ENCODE measurements at regions not wholly inside any gene's neighbourhood (a gene's known extent, or its start where the extent isn't known, plus 50 kb on each side); places are given as distances from the start of the nearest gene placed in this dataset.
"Not testable (repeated sequence)": the region's sequence is repeated elsewhere in the genome, so short reads cannot be mapped to it uniquely, and the experiment has no call there.

GRCh38 chr11:87778357-87778756, 396.9 kb downstream of the RAB38 start:
- no peak for DNase-seq
- Histone ChIP-seq H3K27me3 (ENCODE audit: insufficient read depth, low read length, poor library complexity, severe bottlenecking) (no peaks in the 10 kb centered on the region), H3K27ac (ENCODE audit: low read depth, low read length) (no peak overlapping the region), H3K4me1 (ENCODE audit: insufficient read depth, low read length) (no peaks in the 10 kb centered on the region), H3K9me3 (ENCODE audit: low read length) (no peaks in the 10 kb centered on the region), H3K4me3 (ENCODE audit: low read length) (no peak overlapping the region), H3K36me3 (ENCODE audit: insufficient read depth, low read length) (no peaks in the 10 kb centered on the region)
- Mint-ChIP-seq H3K9me3 (peaks cover 0 to 4% (median 0%) of the 10 kb centered on the region in 5 donors), H3K36me3 (no peaks in the 10 kb centered on the region), H3K4me1 (no peaks in the 10 kb centered on the region), H3K27ac (no peak overlapping the region), H3K4me3 (no peak overlapping the region), H3K27me3 (peaks cover 0 to 2% of the 10 kb centered on the region in 2 donors)
- CTCF ChIA-PET: no interaction called here
- POLR2A ChIA-PET: no interaction called here

DNA sequence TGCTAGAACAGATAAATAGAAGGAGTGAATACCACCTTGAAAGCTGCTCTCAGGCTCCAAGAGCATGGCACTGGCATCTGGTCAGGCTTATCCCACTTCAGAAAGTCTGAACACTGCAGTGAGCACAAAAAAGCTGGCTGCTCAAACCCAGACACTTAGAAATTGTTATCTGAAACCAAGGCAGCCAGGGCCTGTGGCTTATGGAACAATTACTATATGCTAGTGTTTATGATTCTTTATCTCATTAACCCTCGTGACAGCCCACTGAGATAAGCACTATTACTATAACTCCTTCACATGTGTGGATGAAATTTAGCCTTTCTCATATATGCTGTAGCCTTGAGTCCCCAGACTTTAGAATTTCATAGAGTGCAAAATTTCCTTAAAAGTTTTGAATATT, 400.2 kb downstream of the RAB38 start:
- H3K36me3 ChIP-seq (ENCODE audit: insufficient read depth, low read length): no peaks in the 10 kb centered on the region
- Mint-ChIP-seq H3K4me3 (no peak overlapping the region), H3K9me3 (no peaks in the 10 kb centered on the region), H3K4me1 (no peaks in the 10 kb centered on the region), H3K36me3 (no peaks in the 10 kb centered on the region), H3K27me3 (peaks cover 0 to 2% of the 10 kb centered on the region in 2 donors), H3K27ac (no peak overlapping the region)
- H3K27ac ChIP-seq (ENCODE audit: low read depth, low read length): no peak overlapping the region
- no peaks in the 10 kb centered on the region for H3K4me1 ChIP-seq (ENCODE audit: insufficient read depth, low read length)
- H3K9me3 ChIP-seq (ENCODE audit: low read length): no peaks in the 10 kb centered on the region
- CTCF ChIA-PET: no interaction called here
- POLR2A ChIA-PET: no interaction called here
- no peak overlapping the region for H3K4me3 ChIP-seq (ENCODE audit: low read length)
- H3K27me3 ChIP-seq (ENCODE audit: insufficient read depth, low read length, poor library complexity, severe bottlenecking): no peaks in the 10 kb centered on the region
- no peak for DNase-seq

DNA sequence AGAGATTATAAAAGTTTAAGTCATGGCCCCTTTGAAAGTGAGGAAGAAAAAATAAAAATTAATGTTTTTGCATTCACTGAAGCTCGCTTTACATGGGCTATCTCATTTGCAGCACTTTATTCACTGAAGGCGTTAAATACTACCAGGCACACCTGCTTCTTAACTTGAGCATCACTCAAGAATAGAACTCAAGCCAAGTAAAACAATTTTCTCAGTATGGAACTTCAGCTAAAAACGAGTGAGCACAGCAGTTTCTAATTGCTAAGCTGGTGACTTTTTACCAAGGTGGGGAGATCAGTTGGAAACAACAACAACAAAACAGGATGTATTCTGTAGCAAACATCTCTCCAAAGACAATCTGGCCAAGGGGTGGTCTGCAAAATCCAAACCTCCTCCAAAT, 405.6 kb downstream of the RAB38 start:
- Histone ChIP-seq H3K9me3 (ENCODE audit: low read length) (no peaks in the 10 kb centered on the region), H3K36me3 (ENCODE audit: insufficient read depth, low read length) (no peaks in the 10 kb centered on the region), H3K27me3 (ENCODE audit: insufficient read depth, low read length, poor library complexity, severe bottlenecking) (no peaks in the 10 kb centered on the region), H3K4me3 (ENCODE audit: low read length) (no peak overlapping the region), H3K4me1 (ENCODE audit: insufficient read depth, low read length) (no peaks in the 10 kb centered on the region), H3K27ac (ENCODE audit: low read depth, low read length) (no peak overlapping the region)
- POLR2A ChIA-PET: no interaction called here
- CTCF ChIA-PET: no interaction called here
- Mint-ChIP-seq H3K36me3 (no peaks in the 10 kb centered on the region), H3K27ac (no peak overlapping the region), H3K27me3 (peaks cover 0 to 2% of the 10 kb centered on the region in 2 donors), H3K9me3 (peaks cover 0 to 4% (median 0%) of the 10 kb centered on the region in 5 donors), H3K4me3 (no peak overlapping the region), H3K4me1 (no peaks in the 10 kb centered on the region)
- no peak for DNase-seq

- Mint-ChIP-seq H3K27ac (no peak overlapping the region), H3K4me3 (no peak overlapping the region), H3K4me1 (no peaks in the 10 kb centered on the region), H3K27me3 (no peaks in the 10 kb centered on the region), H3K36me3 (no peaks in the 10 kb centered on the region), H3K9me3 (peaks cover 0 to 4% (median 0%) of the 10 kb centered on the region in 5 donors)
- no peak for DNase-seq
- POLR2A ChIA-PET: no interaction called here
- no peaks in the 10 kb centered on the region for H3K36me3 ChIP-seq (ENCODE audit: insufficient read depth, low read length)
- H3K4me3 ChIP-seq (ENCODE audit: low read length): no peak overlapping the region
- CTCF ChIA-PET: no interaction called here
- no peaks in the 10 kb centered on the region for H3K27me3 ChIP-seq (ENCODE audit: insufficient read depth, low read length, poor library complexity, severe bottlenecking)
- H3K4me1 ChIP-seq (ENCODE audit: insufficient read depth, low read length): no peaks in the 10 kb centered on the region
- no peaks in the 10 kb centered on the region for H3K9me3 ChIP-seq (ENCODE audit: low read length)
- H3K27ac ChIP-seq (ENCODE audit: low read depth, low read length): no peak overlapping the region
Measured at GRCh38 chr11:87767615-87768014, 407.6 kb downstream of the RAB38 start.

DNA sequence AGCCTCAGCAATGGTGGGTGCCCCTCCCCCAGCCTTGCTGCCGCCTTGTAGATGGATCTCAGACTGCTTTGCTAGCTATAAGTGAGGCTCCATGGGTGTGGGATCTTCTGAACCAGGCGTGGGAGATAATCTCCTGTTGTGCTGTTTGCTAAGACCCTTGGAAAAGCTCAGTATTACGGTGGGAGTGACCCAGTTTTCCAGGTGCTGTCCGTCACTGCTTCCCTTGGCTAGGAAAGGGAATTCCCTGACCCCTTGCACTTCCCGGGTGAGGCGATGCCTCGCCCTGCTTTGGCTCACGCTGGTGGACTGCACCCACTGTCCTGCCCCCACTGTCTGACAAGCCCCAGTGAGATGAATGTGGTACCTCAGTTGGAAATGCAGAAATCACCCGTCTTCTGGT, 411.2 kb downstream of the RAB38 start:
- H3K27me3 ChIP-seq (ENCODE audit: insufficient read depth, low read length, poor library complexity, severe bottlenecking); H3K27me3 Mint-ChIP-seq; POLR2A ChIA-PET; H3K36me3 Mint-ChIP-seq; H3K9me3 ChIP-seq (ENCODE audit: low read length); H3K36me3 ChIP-seq (ENCODE audit: insufficient read depth, low read length); H3K4me1 Mint-ChIP-seq; H3K4me3 ChIP-seq (ENCODE audit: low read length); H3K4me3 Mint-ChIP-seq; H3K4me1 ChIP-seq (ENCODE audit: insufficient read depth, low read length); DNase-seq; H3K27ac Mint-ChIP-seq; H3K9me3 Mint-ChIP-seq; CTCF ChIA-PET; H3K27ac ChIP-seq (ENCODE audit: low read depth, low read length): not testable (repeated sequence)

DNA sequence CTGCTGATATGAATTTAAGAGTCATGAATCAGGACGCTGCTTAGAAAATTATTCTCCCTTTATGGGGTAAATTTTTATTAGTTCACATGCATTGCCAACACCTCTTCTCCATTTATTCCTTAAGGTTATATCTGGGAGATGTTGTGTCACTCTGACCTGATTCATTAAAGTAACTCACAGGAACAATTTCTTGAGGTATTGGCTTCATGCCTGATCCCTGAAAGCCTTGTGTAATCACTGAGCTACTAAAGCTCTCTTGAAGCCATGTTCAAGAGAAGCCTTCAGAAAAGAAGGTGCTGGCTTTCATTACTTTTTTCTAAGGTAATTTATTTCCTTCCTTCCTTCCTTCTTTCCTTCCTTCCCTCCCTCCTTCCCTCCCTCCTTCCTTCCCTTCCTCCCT, 420.6 kb downstream of the RAB38 start:
- no peak overlapping the region for H3K4me3 Mint-ChIP-seq
- POLR2A ChIA-PET: no interaction called here
- Histone ChIP-seq H3K27me3 (ENCODE audit: insufficient read depth, low read length, poor library complexity, severe bottlenecking) (no peaks in the 10 kb centered on the region), H3K27ac (ENCODE audit: low read depth, low read length) (no peak overlapping the region), H3K4me3 (ENCODE audit: low read length) (no peak overlapping the region), H3K9me3 (ENCODE audit: low read length) (no peaks in the 10 kb centered on the region), H3K36me3 (ENCODE audit: insufficient read depth, low read length) (no peaks in the 10 kb centered on the region), H3K4me1 (ENCODE audit: insufficient read depth, low read length) (no peaks in the 10 kb centered on the region)
- H3K27ac Mint-ChIP-seq: no peak overlapping the region
- H3K27me3 Mint-ChIP-seq: no peaks in the 10 kb centered on the region
- H3K4me1 Mint-ChIP-seq: no peaks in the 10 kb centered on the region
- H3K9me3 Mint-ChIP-seq: peaks cover 0 to 5% (median 3%) of the 10 kb centered on the region in 5 donors
- CTCF ChIA-PET: no interaction called here
- DNase-seq: no peak
- H3K36me3 Mint-ChIP-seq: no peaks in the 10 kb centered on the region

- ChIA-PET POLR2A (no interaction called here), CTCF (no interaction called here)
- no peaks in the 10 kb centered on the region for H3K27me3 ChIP-seq (ENCODE audit: insufficient read depth, low read length, poor library complexity, severe bottlenecking)
- no peaks in the 10 kb centered on the region for H3K36me3 ChIP-seq (ENCODE audit: insufficient read depth, low read length)
- no peaks in the 10 kb centered on the region for H3K4me1 ChIP-seq (ENCODE audit: insufficient read depth, low read length)
- H3K9me3 ChIP-seq (ENCODE audit: low read length): no peaks in the 10 kb centered on the region
- H3K4me3 ChIP-seq (ENCODE audit: low read length): no peak overlapping the region
- no peaks in the 10 kb centered on the region for H3K36me3 Mint-ChIP-seq
- no peaks in the 10 kb centered on the region for H3K27me3 Mint-ChIP-seq
- H3K4me3 Mint-ChIP-seq: no peak overlapping the region
- peaks cover 0 to 4% (median 0%) of the 10 kb centered on the region in 5 donors for H3K9me3 Mint-ChIP-seq
- H3K27ac Mint-ChIP-seq: no peak overlapping the region
- DNase-seq: no peak
- no peak overlapping the region for H3K27ac ChIP-seq (ENCODE audit: low read depth, low read length)
- no peaks in the 10 kb centered on the region for H3K4me1 Mint-ChIP-seq
Measured at GRCh38 chr11:87753143-87753542, 422.1 kb downstream of the RAB38 start.

DNA sequence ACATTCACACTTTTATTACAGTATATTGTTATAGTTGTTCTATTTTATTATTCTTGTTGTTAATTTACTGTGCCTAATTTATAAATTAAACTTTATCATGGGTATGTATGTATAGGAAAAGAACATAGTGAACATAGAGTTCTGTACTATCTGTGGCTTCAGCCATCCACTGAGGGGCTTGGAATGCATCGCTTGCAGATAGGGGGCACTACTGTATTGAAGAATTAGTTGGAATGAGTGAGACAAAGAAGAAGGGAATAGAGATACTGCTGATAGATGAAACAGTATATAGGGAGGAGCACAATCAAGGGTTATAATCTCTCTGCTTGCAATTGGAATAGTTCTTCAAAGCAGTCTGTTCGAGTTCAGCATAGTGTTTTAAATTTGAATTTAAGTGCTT, 432.2 kb downstream of the RAB38 start:
- ChIA-PET POLR2A (no interaction called here), CTCF (no interaction called here)
- Mint-ChIP-seq H3K27ac (no peak overlapping the region), H3K36me3 (no peaks in the 10 kb centered on the region), H3K9me3 (peaks cover 0 to 6% (median 0%) of the 10 kb centered on the region in 5 donors), H3K4me1 (no peaks in the 10 kb centered on the region), H3K4me3 (no peak overlapping the region), H3K27me3 (no peaks in the 10 kb centered on the region)
- Histone ChIP-seq H3K27ac (ENCODE audit: low read depth, low read length) (no peak overlapping the region), H3K36me3 (ENCODE audit: insufficient read depth, low read length) (no peaks in the 10 kb centered on the region), H3K27me3 (ENCODE audit: insufficient read depth, low read length, poor library complexity, severe bottlenecking) (no peaks in the 10 kb centered on the region), H3K4me1 (ENCODE audit: insufficient read depth, low read length) (no peaks in the 10 kb centered on the region), H3K4me3 (ENCODE audit: low read length) (no peak overlapping the region), H3K9me3 (ENCODE audit: low read length) (no peaks in the 10 kb centered on the region)
- no peak for DNase-seq

DNA sequence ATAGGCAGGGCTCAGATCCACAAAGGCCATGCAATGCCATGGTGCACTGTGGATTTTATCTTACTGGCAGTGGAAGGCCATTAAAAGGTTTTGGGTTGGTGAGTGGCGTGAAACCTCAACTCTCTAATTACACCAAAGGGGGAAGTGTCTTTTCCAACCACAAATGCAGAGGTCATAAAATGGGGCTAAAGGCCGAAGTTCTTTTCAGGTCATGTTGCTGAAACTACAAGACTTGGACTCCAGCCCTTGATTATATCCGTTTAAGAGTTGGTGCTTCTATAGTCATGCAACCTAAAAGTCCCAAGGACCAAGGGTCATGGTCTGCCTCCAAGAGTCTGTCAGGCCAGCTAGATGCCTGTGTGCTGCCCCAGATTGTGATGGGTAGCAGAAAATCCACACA, 434.3 kb downstream of the RAB38 start:
- H3K36me3 ChIP-seq (ENCODE audit: insufficient read depth, low read length): no peaks in the 10 kb centered on the region
- POLR2A ChIA-PET: no interaction called here
- no peak overlapping the region for H3K27ac ChIP-seq (ENCODE audit: low read depth, low read length)
- Mint-ChIP-seq H3K27me3 (no peaks in the 10 kb centered on the region), H3K36me3 (no peaks in the 10 kb centered on the region), H3K4me3 (no peak overlapping the region), H3K27ac (no peak overlapping the region), H3K9me3 (peaks cover 0 to 5% (median 0%) of the 10 kb centered on the region in 5 donors), H3K4me1 (no peaks in the 10 kb centered on the region)
- H3K9me3 ChIP-seq (ENCODE audit: low read length): no peaks in the 10 kb centered on the region
- H3K4me3 ChIP-seq (ENCODE audit: low read length): no peak overlapping the region
- DNase-seq: no peak
- H3K27me3 ChIP-seq (ENCODE audit: insufficient read depth, low read length, poor library complexity, severe bottlenecking): no peaks in the 10 kb centered on the region
- H3K4me1 ChIP-seq (ENCODE audit: insufficient read depth, low read length): no peaks in the 10 kb centered on the region
- CTCF ChIA-PET: no interaction called here

Data from CD8-positive, alpha-beta memory T cell (primary cell).